GM23338 (cell line): ENCODE measurements at regions not wholly inside any gene's neighbourhood (a gene's known extent, or its start where the extent isn't known, plus 50 kb on each side); places are given as distances from the start of the nearest gene placed in this dataset.

Experiments
- ATAC-seq: fragments of 200-7000 bp; cut with Tn5 transposase; 3 replicates; pipeline ENCODE4 v1.9.1; 2020
- DNase-seq: peaks from one replicate; pipeline ENCODE4 v3.0.0-alpha.2; 2015; ENCODE audit warnings: low spot score
- H2AFZ ChIP-seq: fragments of 200-600 bp; sonication (generic); 2 replicates; pipeline ENCODE4 v1.8.0; 2016; ENCODE audit warnings: antibody characterized with exemption, mild to moderate bottlenecking, moderate library complexity
- H3F3A ChIP-seq: fragments of 200-600 bp; sonication (generic); replicated peaks from 2 replicates; pipeline ENCODE4 v1.8.0; 2017; ENCODE audit warnings: antibody characterized with exemption, mixed run types, low read depth
- H3K27ac ChIP-seq: fragments of 200-600 bp; sonication (generic); 2 replicates; pipeline ENCODE4 v1.6.1; 2016; ENCODE audit warnings: low read depth
- H3K27me3 ChIP-seq: fragments of 200-600 bp; sonication (generic); 2 replicates; pipeline ENCODE4 v1.8.0; 2016; ENCODE audit warnings: mild to moderate bottlenecking, mixed run types, moderate library complexity; ENCODE audit not compliant: insufficient read depth
- H3K36me3 ChIP-seq: fragments of 200-600 bp; sonication (generic); 2 replicates; pipeline ENCODE4 v1.8.0; 2016; ENCODE audit warnings: mild to moderate bottlenecking; ENCODE audit not compliant: insufficient read depth
- H3K4me1 ChIP-seq: fragments of 200-600 bp; sonication (generic); 2 replicates; pipeline ENCODE4 v1.8.0; 2016; ENCODE audit warnings: mild to moderate bottlenecking, moderate library complexity; ENCODE audit not compliant: insufficient read depth
- H3K4me2 ChIP-seq: fragments of 200-600 bp; sonication (generic); 2 replicates; pipeline ENCODE4 v1.7.1; 2017; ENCODE audit warnings: mixed run types
- H3K4me3 ChIP-seq: fragments of 200-600 bp; sonication (generic); 2 replicates; pipeline ENCODE4 v1.6.1; 2016; ENCODE audit warnings: mixed run types
- H3K79me2 ChIP-seq: fragments of 200-600 bp; sonication (generic); replicated peaks from 2 replicates; pipeline ENCODE4 v1.8.0; 2017; ENCODE audit warnings: mild to moderate bottlenecking; ENCODE audit not compliant: insufficient read depth
- H3K9me2 ChIP-seq: fragments of 200-600 bp; sonication (generic); 2 replicates; pipeline ENCODE4 v1.8.0; 2017; ENCODE audit not compliant: insufficient read depth
- H4K20me1 ChIP-seq: fragments of 200-600 bp; sonication (generic); replicated peaks from 2 replicates; pipeline ENCODE4 v1.8.0; 2017; ENCODE audit warnings: mild to moderate bottlenecking; ENCODE audit not compliant: insufficient read depth
- H3K27ac Mint-ChIP-seq: 2 replicates; pipeline ENCODE4 v1.8.0; 2020; ENCODE audit warnings: inconsistent platforms, mild to moderate bottlenecking, moderate library complexity, mixed read lengths
- H3K27me3 Mint-ChIP-seq: 3 replicates; pipeline ENCODE4 v1.8.0; 2022; ENCODE audit warnings: low read depth, mild to moderate bottlenecking, moderate library complexity, mixed read lengths, inconsistent platforms; ENCODE audit not compliant: insufficient read depth, poor library complexity
- H3K36me3 Mint-ChIP-seq: 3 replicates; pipeline ENCODE4 v1.8.0; 2021; ENCODE audit warnings: low read depth, mild to moderate bottlenecking, inconsistent platforms, moderate library complexity, mixed read lengths
- H3K4me1 Mint-ChIP-seq: 3 replicates; pipeline ENCODE4 v1.8.0; 2020; ENCODE audit warnings: mild to moderate bottlenecking, inconsistent platforms, mixed read lengths
- H3K4me3 Mint-ChIP-seq: 3 replicates; pipeline ENCODE4 v1.8.0; 2021; ENCODE audit warnings: moderate library complexity, mild to moderate bottlenecking, inconsistent platforms, mixed read lengths
- H3K9me3 Mint-ChIP-seq: 3 replicates; pipeline ENCODE4 v1.8.0; 2020; ENCODE audit warnings: moderate library complexity, mild to moderate bottlenecking, inconsistent platforms, mixed read lengths
- CREB1 ChIP-seq: fragments of 250-450 bp; sonication (Bioruptor Pico); IDR thresholded peaks from 2 replicates; pipeline ENCODE4 v1.5.0; 2020; ENCODE audit warnings: low read depth, mild to moderate bottlenecking, moderate library complexity
- ETS1 ChIP-seq: IDR thresholded peaks from 2 replicates; pipeline ENCODE4 v1.6.1; 2016; ENCODE audit warnings: antibody characterized with exemption
- EZH2 ChIP-seq: fragments of 200-600 bp; sonication (generic); IDR thresholded peaks from one replicate; pipeline ENCODE4 v1.8.0; 2017; ENCODE audit warnings: antibody characterized with exemption, mild to moderate bottlenecking, low read depth; ENCODE audit not compliant: unreplicated experiment
- EZH2phosphoT487 ChIP-seq: fragments of 200-600 bp; sonication (generic); IDR thresholded peaks from one replicate; pipeline ENCODE4 v1.8.1; 2018; ENCODE audit warnings: antibody characterized with exemption; ENCODE audit not compliant: unreplicated experiment
- NANOG ChIP-seq: IDR thresholded peaks from 2 replicates; pipeline ENCODE4 v1.6.1; 2016; ENCODE audit warnings: antibody characterized with exemption, borderline replicate concordance
- STAT1 ChIP-seq: IDR thresholded peaks from one replicate; pipeline ENCODE4 v1.6.1; 2016; ENCODE audit warnings: antibody characterized with exemption; ENCODE audit not compliant: unreplicated experiment
- ZNF114 ChIP-seq: fragments of 250-450 bp; sonication (Bioruptor Pico); IDR thresholded peaks from 2 replicates; pipeline ENCODE4 v1.5.0; 2020; ENCODE audit warnings: mild to moderate bottlenecking, moderate library complexity
- ZNF331 ChIP-seq: fragments of 250-450 bp; sonication (Bioruptor Pico); IDR thresholded peaks from 2 replicates; pipeline ENCODE4 v1.5.0; 2020; ENCODE audit warnings: low read depth, mild to moderate bottlenecking, moderate library complexity
- TF ChIP-seq, protein P1 (sequence below), 2 experiments: fragments of 200-600 bp in 1 of 2; sonication (generic) in 1 of 2; conservative IDR thresholded peaks; 2 replicates each; pipeline versions ENCODE4 v1.5.1 to v1.6.1; 2016 to 2017; ENCODE audit warnings: antibody characterized with exemption in 2 of 2, low read depth in 2 of 2, mild to moderate bottlenecking in 2 of 2, moderate library complexity in 1 of 2
- TF ChIP-seq, protein P2 (sequence below): fragments of 250-450 bp; sonication (Bioruptor Pico); IDR thresholded peaks from 2 replicates; pipeline ENCODE4 v1.5.0; 2020; ENCODE audit warnings: mild to moderate bottlenecking, moderate library complexity

DNA sequence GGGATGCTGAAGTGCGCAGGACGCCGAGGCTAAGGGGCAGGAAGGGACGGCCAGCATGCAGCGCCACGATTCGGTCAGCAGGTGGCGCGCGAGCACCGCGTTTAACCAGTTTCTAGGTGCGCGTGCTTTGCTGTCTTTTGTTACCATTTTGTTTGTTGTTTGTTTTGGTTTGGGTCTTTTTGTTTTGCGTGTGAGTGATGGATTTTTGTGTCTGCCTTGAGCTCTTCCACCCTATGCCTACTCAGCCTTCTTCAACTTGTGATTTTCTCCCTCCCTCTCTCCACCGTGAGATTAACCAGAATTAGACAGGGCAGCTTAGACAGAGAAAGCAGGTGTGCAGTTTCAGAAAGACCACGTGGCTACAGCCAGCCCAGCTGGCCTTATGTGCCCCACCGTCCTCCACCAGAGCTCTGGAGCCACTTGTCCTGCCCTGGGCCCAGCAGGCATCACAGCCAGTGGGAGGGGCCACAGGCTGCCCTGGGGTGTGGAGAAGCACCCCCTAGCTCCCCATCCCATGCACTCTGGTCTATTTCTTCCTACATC is 180.2 kb downstream of the RNF144A start:
- TF ChIP-seq, protein P1, sequence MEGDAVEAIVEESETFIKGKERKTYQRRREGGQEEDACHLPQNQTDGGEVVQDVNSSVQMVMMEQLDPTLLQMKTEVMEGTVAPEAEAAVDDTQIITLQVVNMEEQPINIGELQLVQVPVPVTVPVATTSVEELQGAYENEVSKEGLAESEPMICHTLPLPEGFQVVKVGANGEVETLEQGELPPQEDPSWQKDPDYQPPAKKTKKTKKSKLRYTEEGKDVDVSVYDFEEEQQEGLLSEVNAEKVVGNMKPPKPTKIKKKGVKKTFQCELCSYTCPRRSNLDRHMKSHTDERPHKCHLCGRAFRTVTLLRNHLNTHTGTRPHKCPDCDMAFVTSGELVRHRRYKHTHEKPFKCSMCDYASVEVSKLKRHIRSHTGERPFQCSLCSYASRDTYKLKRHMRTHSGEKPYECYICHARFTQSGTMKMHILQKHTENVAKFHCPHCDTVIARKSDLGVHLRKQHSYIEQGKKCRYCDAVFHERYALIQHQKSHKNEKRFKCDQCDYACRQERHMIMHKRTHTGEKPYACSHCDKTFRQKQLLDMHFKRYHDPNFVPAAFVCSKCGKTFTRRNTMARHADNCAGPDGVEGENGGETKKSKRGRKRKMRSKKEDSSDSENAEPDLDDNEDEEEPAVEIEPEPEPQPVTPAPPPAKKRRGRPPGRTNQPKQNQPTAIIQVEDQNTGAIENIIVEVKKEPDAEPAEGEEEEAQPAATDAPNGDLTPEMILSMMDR (conservative IDR thresholded peaks at IDR 0.05; ENCODE audit: low read depth in 2 of 2), result peak; percentile 90 to 98
- TF ChIP-seq STAT1 (no peak), CREB1 (no peak)
- Histone ChIP-seq H3K36me3 (no peaks in the 10 kb centered on the region), H3K4me1 (no peaks in the 10 kb centered on the region), H3K4me3 (no peak overlapping the region), H3F3A (no peaks in the 10 kb centered on the region), H3K4me2 (peak overlapping the region; percentile 50; the same call in 1 of the 2 replicates), H4K20me1 (no peaks in the 10 kb centered on the region), H2AFZ (peak overlapping the region; percentile 90), H3K79me2 (no peaks in the 10 kb centered on the region), H3K27me3 (no peaks in the 10 kb centered on the region), H3K27ac (no peak overlapping the region), H3K9me2 (no peaks in the 10 kb centered on the region)
- peaks cover 10% of the 10 kb centered on the region; the same call in 2 of the 3 replicates for H3K4me1 Mint-ChIP-seq
- no peaks in the 10 kb centered on the region for H3K36me3 Mint-ChIP-seq
- H3K9me3 Mint-ChIP-seq, result no peaks in the 10 kb centered on the region
- no peak overlapping the region for H3K27ac Mint-ChIP-seq
- DNase-seq (peak; percentile 80), ATAC-seq (peak; percentile 97)
- H3K4me3 Mint-ChIP-seq, result peak overlapping the region; percentile 3; the same call in 2 of the 3 replicates
- peaks cover 15% of the 10 kb centered on the region for H3K27me3 Mint-ChIP-seq

DNA sequence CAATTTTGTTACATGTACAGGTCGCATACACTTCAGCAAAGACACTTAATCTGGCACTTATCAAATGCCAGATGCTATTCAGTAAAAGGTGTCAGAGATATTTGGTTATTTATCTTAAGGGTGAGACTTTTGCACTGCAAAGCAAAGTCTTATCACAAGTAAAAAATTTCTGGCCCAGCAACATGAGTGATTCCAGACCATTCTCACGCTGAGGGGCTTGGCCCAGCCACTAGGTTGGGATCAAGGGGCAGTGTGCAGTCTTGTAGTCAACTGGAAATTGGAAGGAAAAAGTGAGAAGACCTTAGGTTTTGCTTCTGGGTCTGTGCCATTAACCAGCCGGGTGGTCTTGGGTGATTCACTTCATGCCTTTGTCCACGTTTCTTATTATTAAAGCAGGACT is 181.6 kb downstream of the RNF144A start:
- no peaks in the 10 kb centered on the region for H4K20me1 ChIP-seq
- no peaks in the 10 kb centered on the region for H3K27me3 ChIP-seq
- no peak overlapping the region for H3K27ac ChIP-seq
- H3K79me2 ChIP-seq, result no peaks in the 10 kb centered on the region
- H3K27ac Mint-ChIP-seq, result no peak overlapping the region
- no peaks in the 10 kb centered on the region for H3F3A ChIP-seq
- H3K36me3 ChIP-seq, result no peaks in the 10 kb centered on the region
- no peak for DNase-seq
- H3K9me2 ChIP-seq, result no peaks in the 10 kb centered on the region
- ATAC-seq, result no peak
- no peaks in the 10 kb centered on the region for H3K9me3 Mint-ChIP-seq
- no peak overlapping the region for H3K4me2 ChIP-seq
- no peak overlapping the region for H3K4me3 Mint-ChIP-seq
- no peak overlapping the region for H3K4me3 ChIP-seq
- no peak overlapping the region for H2AFZ ChIP-seq
- H3K36me3 Mint-ChIP-seq, result no peaks in the 10 kb centered on the region
- peaks cover 11% of the 10 kb centered on the region for H3K27me3 Mint-ChIP-seq
- H3K4me1 ChIP-seq, result no peaks in the 10 kb centered on the region
- peaks cover 4% of the 10 kb centered on the region; the same call in 2 of the 3 replicates for H3K4me1 Mint-ChIP-seq
- no peak for TF ChIP-seq ZNF331
- TF ChIP-seq ETS1, result no peak
- TF ChIP-seq, protein P2, sequence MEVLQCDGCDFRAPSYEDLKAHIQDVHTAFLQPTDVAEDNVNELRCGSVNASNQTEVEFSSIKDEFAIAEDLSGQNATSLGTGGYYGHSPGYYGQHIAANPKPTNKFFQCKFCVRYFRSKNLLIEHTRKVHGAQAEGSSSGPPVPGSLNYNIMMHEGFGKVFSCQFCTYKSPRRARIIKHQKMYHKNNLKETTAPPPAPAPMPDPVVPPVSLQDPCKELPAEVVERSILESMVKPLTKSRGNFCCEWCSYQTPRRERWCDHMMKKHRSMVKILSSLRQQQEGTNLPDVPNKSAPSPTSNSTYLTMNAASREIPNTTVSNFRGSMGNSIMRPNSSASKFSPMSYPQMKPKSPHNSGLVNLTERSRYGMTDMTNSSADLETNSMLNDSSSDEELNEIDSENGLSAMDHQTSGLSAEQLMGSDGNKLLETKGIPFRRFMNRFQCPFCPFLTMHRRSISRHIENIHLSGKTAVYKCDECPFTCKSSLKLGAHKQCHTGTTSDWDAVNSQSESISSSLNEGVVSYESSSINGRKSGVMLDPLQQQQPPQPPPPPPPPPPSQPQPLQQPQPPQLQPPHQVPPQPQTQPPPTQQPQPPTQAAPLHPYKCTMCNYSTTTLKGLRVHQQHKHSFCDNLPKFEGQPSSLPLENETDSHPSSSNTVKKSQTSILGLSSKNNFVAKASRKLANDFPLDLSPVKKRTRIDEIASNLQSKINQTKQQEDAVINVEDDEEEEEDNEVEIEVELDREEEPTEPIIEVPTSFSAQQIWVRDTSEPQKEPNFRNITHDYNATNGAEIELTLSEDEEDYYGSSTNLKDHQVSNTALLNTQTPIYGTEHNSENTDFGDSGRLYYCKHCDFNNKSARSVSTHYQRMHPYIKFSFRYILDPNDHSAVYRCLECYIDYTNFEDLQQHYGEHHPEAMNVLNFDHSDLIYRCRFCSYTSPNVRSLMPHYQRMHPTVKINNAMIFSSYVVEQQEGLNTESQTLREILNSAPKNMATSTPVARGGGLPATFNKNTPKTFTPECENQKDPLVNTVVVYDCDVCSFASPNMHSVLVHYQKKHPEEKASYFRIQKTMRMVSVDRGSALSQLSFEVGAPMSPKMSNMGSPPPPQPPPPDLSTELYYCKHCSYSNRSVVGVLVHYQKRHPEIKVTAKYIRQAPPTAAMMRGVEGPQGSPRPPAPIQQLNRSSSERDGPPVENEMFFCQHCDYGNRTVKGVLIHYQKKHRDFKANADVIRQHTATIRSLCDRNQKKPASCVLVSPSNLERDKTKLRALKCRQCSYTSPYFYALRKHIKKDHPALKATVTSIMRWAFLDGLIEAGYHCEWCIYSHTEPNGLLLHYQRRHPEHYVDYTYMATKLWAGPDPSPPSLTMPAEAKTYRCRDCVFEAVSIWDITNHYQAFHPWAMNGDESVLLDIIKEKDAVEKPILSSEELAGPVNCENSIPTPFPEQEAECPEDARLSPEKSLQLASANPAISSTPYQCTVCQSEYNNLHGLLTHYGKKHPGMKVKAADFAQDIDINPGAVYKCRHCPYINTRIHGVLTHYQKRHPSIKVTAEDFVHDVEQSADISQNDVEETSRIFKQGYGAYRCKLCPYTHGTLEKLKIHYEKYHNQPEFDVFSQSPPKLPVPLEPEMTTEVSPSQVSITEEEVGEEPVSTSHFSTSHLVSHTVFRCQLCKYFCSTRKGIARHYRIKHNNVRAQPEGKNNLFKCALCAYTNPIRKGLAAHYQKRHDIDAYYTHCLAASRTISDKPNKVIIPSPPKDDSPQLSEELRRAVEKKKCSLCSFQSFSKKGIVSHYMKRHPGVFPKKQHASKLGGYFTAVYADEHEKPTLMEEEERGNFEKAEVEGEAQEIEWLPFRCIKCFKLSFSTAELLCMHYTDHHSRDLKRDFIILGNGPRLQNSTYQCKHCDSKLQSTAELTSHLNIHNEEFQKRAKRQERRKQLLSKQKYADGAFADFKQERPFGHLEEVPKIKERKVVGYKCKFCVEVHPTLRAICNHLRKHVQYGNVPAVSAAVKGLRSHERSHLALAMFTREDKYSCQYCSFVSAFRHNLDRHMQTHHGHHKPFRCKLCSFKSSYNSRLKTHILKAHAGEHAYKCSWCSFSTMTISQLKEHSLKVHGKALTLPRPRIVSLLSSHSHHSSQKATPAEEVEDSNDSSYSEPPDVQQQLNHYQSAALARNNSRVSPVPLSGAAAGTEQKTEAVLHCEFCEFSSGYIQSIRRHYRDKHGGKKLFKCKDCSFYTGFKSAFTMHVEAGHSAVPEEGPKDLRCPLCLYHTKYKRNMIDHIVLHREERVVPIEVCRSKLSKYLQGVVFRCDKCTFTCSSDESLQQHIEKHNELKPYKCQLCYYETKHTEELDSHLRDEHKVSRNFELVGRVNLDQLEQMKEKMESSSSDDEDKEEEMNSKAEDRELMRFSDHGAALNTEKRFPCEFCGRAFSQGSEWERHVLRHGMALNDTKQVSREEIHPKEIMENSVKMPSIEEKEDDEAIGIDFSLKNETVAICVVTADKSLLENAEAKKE (CRISPR knock-in tag), result no peak
- TF ChIP-seq, protein P1 (conservative IDR thresholded peaks at IDR 0.05; ENCODE audit: low read depth in 2 of 2), result no peak
- no peak for TF ChIP-seq ZNF114 (CRISPR knock-in tag)
- no peak for TF ChIP-seq STAT1
- TF ChIP-seq NANOG, result no peak
- TF ChIP-seq EZH2, result no peak
- TF ChIP-seq CREB1, result no peak
- no peak for TF ChIP-seq EZH2phosphoT487
